Right lobe of liver (tissue), 4 donors: ENCODE measurements at regions not wholly inside any gene's neighbourhood (a gene's known extent, or its start where the extent isn't known, plus 50 kb on each side); places are given as distances from the start of the nearest gene placed in this dataset.

Source experiments
- POLR2A ChIP-seq: fragments of 450-650 bp; IDR thresholded peaks from one replicate; pipeline ENCODE4 v1.6.1; 2017; ENCODE audit warnings: antibody characterized with exemption, mild to moderate bottlenecking
- TF ChIP-seq, protein P1 (sequence below), 4 donors: fragments of 200-600 bp in 3 of 4; fragments of 450-650 bp in 1 of 4; IDR thresholded peaks; one replicate each; pipeline versions ENCODE4 v1.5.1 to v1.8.0; 2016 to 2022; ENCODE audit warnings: antibody characterized with exemption in 4 of 4, mild to moderate bottlenecking in 2 of 4
- donor health status: DM: no; HTN: no; CAD: no.
- donor health status: DM: no; HTN: no; CAD: no.
- donor health status: DM: no; HTN: yes; CAD: no.

DNA sequence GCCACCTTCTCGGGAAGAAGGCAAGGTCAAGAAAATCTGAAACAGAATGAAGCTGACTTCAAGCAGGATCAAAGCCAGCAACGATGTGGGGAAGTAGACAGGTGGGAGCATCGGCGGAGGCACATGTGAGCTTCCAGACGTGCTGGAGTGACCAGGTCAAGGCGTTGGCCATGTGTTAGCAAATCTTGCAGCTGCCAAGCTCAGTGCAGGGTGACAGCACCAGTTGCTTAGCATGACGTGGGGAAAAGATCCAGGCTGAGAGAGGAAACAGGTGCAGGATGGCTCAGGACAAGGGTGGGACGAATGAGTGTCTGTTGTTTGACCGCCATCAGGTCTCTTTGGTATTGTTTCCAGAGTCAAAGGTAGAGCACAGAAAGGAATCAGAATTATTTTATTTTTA is 92.3 kb downstream of the TNFSF13B start:
- TF ChIP-seq, protein P1, sequence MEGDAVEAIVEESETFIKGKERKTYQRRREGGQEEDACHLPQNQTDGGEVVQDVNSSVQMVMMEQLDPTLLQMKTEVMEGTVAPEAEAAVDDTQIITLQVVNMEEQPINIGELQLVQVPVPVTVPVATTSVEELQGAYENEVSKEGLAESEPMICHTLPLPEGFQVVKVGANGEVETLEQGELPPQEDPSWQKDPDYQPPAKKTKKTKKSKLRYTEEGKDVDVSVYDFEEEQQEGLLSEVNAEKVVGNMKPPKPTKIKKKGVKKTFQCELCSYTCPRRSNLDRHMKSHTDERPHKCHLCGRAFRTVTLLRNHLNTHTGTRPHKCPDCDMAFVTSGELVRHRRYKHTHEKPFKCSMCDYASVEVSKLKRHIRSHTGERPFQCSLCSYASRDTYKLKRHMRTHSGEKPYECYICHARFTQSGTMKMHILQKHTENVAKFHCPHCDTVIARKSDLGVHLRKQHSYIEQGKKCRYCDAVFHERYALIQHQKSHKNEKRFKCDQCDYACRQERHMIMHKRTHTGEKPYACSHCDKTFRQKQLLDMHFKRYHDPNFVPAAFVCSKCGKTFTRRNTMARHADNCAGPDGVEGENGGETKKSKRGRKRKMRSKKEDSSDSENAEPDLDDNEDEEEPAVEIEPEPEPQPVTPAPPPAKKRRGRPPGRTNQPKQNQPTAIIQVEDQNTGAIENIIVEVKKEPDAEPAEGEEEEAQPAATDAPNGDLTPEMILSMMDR (IDR thresholded peaks at IDR 0.05), result no peak
- no peak for TF ChIP-seq POLR2A
